DMS 273 treated with DMSO at 0.1 percent for 48 hours (cell line): ENCODE measurements at regions not wholly inside any gene's neighbourhood (a gene's known extent, or its start where the extent isn't known, plus 50 kb on each side); places are given as distances from the start of the nearest gene placed in this dataset.
A peak's percentile ranks its signal among the peaks of the same experiment; 100 is the strongest.
"Not testable (repeated sequence)": the region's sequence is repeated elsewhere in the genome, so short reads cannot be mapped to it uniquely, and the experiment has no call there.

Experiments
- DNase-seq: peaks from one replicate; lab custom pipeline; 2025; lab: John Stamatoyannopoulos, UW

DNA sequence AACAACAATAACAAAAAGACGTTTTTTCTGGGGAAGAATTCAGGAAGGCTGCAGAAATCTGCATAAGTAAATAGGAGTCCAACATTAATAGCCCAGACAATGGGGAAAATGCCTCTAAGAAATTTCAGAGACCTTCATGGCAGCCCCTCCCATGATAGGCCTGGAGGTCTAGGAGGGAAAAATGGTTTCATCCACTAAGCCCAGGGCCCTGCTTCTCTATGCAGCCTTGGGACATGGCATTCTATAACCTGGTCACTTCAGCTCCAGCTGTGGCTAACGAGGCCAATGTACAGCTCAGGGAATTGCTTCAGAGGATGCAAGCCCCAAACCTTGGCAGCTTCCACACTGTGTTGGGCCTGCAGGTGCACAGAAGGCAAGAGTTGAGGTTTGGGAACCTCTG lies 125.6 kb upstream of the GMNC start:
- DNase-seq = no peak

DNA sequence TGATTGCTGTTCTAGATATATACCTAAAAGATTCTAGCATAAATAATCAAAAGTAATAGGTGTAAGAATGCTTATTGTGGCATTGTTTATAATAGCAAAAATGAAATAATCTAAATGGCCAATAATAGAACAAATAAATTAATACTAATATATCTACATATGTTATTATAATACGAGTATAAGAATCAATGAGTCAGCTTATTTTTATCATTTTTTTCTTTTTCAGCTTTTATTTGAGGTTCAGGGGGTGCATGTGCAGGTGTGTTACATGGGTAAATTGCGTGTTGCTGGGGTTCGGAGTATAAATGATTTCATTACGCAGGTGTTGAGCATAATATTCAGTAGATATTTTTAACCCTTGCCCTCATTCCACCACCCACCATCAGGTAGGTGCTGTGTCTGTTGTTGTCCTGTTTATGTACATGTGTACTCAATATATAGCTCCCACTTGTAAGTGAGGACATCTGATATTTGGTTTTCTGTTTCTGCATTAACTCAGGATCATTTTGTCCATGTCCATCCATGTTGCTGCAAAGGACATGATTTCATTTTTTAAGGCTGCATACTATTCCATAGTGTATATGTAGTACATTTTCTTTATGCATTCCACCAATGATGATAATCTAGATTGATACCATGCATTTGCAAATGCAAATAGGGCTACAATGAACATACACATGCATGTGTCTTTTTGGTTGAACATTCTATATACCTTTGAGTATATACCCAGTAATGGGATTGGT lies 122.2 kb upstream of the GMNC start:
- DNase-seq = no peak

DNA sequence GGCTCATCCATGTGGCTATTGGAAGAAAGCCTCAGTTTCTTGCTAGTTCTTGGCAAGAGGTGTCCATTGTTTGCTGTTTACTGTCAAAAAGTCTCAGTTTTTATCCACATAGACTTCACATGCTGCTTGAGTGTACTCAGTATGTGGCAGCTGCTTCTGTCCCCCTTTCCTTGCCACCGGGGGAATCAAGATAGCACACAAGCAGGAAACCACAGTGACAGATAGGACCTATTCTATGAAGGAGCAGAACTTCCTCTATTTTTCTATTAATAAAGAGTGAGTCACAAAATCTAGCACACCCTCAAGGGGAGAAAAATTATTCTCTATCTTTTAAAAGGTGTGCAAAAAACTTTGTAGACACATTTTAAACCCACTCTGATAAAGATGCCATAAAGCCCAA lies 121.4 kb upstream of the GMNC start:
- DNase-seq = no peak

DNA sequence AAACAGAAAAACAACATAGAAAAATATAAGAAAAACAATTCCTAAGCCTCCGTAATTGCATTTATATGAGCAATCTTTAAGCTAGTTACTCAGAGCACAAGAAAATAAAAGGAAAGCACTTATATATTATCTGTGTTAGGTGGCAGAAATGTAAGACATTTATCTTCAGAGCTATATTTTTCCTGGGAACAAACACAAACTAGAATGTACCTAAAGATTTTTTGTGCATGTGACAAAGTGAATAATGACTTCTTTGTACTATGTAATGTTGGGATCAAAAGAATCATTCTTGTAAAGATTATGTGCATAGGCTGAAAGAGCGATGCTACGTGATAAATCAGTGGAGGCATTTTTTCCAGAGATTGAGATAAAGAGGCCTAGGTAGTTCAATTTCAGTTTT lies 111.3 kb upstream of the GMNC start:
- no peak for DNase-seq

DNA sequence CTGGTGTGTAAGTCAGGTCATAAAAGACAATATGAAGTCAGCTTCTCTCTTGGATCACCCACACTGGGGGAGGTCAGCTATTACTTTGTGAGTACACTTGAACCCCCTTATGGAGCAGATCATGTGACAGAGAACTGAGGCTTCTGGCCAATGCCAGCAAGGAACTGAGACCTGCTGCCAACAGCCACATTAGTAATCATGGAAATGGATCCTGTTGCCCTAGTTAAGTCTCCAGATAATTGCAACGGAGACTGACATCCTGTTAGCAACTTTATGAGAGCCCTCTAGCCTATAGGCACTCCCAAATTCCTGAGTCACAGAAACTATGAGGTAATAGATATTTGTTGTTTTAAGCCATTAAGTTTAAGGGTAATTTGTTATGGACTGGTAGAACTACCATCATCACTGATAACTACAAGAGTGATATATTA lies 110.4 kb upstream of the GMNC start:
- no peak for DNase-seq

DNA sequence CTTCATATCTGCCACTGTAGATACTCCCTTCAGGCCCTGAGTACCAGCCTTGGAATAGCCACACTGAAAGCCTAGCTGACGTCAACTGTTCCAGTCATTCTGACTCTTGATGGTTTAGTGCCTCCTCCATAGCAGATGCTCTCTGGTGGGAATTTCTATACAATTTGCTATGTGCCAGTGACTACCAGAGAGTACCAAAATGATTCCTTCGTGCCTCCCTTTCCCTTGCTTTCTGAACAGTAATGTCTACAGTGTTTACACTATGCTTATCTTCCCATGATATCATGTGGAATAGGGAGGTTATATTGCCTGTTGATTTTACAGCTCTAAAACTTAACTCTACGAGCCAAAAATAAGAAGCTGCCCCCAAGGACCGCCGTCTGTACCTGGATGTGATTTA lies 109.7 kb upstream of the GMNC start:
- no peak for DNase-seq

DNA sequence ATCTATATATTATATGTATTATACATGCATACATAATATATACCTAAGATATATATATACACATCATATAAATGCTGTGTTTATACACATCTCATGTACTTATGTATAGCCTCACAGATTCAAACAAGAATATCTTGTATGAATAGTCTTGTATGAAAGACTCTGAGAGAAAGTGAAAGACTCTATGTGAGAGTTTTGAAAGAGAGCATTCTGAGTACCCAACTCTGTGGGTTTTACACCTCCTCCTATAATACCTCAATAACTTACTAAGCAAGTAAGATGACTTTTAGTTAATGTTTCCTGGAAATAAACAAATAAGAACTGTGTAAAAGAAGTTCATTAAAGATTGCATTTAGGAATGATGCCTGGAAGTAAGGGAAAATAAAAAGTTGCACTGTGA lies 108.1 kb upstream of the GMNC start:
- no peak for DNase-seq

DNA sequence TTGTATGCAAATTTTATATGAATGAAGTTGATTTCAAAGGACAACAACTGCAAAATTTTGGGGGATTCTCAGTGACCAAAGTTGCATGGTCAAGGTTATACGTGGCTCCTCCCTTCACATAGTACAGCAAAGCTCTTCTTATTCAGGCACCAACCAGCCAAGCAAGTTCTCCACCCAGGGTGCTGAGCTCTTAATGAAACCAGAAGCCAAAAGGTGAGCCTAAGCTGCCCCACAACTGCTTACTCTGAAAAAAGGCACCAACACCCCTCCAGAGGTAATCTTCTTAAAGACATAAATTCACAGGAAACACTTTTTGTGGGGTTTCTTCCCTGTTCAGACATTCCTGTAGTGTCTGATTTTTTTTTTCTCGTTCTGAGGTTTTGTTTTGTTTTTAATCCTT lies 106.1 kb upstream of the GMNC start:
- DNase-seq = no peak

DNA sequence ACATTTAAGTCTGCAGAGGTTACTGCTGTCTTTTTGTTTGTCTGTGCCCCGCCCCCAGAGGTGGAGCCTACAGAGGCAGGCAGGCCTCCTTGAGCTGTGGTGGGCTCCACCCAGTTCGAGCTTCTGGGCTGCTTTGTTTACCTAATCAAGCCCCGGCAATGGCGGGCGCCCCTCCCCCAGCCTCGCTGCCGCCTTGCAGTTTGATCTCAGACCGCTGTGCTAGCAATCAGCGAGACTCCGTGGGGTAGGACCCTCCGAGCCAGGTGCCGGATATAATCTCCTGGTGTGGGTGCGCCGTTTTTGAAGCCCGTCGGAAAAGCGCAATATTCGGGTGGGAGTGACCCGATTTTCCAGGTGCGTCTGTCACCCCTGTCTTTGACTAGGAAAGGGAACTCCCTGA lies 102.4 kb upstream of the GMNC start:
- DNase-seq = not testable (repeated sequence)

DNA sequence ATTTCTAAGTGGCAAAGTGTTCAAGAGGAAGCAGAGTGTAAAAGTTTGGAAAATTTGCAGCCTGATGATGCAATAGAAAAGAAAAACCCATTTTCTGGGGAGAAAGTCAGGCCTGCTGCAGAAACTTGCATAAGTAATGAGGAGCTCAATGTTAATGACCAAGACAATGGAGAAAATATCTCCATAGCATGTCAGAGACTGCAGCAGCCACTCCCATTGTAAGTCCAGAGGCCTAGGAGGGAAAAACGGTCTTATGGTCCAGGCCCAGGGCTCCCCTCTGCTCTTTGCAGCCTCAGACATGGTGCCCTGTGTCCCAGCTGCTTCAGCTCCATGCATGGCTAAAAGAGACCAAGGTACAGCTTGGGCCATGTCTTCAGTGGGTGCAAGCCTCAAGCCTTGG lies 96.6 kb upstream of the GMNC start:
- DNase-seq = no peak

DNA sequence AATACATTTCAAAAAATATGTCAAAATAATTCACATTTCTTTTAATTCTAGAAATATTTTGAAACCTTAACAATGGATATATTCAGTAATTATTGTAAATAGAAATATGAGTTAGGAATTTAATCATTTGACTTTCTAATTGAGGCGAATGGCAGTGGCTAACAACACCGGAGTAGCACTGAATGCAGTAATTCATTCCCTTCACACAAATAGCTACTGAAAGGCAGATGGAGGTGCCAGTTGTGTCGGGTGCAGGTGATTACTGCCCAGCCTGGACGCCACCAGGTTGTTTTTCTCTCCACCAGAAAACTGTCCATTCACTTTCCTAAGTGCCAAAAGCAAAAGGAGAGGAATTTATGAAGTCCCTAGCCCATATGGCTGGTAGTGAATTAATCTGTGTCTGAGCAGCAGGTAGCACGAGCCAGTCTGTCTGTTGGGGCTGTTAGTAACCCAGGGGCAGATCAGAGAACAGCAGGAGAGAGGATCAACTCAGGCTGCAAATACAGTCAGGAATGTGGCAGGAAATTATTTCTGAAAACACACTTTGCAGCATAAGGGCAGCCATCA lies 79.3 kb upstream of the GMNC start:
- peak; percentile 50 for DNase-seq

DNA sequence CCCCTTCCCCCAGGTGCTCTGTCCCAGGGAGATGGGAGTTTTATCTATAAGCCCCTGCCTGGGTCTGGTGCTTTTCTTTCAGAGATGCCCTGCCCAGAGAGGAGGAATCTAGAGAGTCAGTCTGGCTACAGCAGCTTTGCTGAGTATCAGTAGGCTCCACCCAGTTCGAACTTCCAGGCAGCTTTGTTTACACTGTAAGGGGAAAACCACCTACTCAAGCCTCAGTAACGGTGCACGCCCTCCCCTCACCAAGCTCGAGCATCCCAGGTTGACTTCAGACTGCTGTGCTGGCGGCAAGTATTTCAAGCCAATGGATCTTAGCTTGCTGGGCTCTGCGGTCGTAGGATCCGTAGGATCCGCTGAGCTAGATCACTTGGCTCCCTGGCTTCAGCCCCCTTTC lies 72.1 kb upstream of the GMNC start:
- DNase-seq = not testable (repeated sequence)

DNA sequence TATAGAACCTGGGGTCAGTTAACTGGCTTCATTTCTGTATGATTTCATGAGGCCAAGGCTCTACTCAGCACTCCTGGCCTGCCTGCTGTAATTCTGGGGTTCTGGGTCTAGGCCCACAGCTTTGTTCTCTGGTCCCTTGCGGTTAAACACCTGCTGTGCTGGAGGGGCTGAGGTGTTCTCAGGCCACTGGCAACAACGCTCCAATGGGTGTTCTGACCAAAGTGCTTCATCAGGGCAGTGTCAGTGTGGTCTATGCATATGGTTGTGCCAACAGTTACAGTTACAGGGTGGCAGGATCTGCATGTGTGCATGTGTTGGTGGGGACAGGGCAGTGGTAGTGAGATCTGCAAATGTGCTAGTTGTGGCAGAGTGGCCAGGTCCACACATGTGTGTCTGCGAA lies 64.1 kb upstream of the GMNC start:
- no peak for DNase-seq

DNA sequence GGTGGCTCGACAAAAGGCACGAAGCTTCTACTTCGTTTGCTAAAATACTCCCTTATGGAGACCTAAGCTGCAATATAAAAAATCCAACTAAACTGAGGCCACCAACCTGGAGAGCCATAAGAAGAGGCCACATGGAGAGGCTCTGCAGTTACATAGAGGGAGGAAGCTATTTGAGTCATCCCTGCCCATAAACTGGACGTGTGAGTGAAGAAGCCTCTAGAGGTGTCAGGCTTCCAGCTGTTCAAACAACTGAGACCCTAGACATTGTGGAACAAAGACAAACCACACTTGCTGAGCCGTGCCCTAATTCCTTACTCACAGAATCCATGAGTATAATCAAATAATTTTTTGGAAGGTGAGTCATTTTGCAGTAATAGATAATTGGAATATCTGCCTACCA lies 50.2 kb upstream of the GMNC start:
- no peak for DNase-seq
